Amniotic epithelial cell (primary cell): ENCODE measurements at regions not wholly inside any gene's neighbourhood (a gene's known extent, or its start where the extent isn't known, plus 50 kb on each side); places are given as distances from the start of the nearest gene placed in this dataset.

Source experiments
- DNase-seq: peaks from one replicate; pipeline ENCODE4 v3.0.0-alpha.2; 2010; ENCODE audit warnings: low read depth

DNA sequence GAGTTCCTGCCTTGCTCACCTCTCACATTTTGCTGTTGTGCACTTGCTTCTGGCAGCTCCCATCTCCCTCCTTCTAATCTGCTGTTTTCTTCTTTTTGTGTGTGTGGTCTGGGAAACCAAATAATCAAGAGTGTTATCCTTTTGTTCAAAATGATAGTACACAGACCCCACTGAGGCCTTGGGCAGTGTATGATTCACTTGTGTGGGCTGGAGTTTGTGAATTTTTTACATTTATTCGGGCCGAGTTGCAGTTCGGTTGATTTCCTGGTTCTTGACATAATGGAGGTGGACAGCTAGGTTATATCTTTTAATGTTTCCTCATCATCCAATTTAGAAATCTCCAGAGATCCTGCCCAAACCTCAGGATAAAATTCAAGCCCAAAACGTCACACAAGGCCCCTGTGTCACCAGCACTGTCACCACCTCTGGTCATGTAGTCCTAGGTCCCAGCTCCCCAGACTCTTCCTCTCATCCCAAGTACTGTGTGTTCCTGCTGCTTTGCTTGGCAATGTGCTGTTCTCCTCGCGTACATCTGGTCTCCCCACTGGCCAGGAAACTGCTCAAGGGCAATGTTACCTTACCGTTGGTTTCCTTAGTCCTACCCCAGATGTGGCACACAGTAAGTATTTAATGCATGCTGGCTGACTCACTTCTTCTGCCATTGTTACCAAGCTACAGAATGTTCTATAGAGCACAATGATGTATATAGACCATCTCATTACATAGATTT, 55.7 kb upstream of the PHACTR2 start:
- DNase-seq: peak; percentile 91

DNA sequence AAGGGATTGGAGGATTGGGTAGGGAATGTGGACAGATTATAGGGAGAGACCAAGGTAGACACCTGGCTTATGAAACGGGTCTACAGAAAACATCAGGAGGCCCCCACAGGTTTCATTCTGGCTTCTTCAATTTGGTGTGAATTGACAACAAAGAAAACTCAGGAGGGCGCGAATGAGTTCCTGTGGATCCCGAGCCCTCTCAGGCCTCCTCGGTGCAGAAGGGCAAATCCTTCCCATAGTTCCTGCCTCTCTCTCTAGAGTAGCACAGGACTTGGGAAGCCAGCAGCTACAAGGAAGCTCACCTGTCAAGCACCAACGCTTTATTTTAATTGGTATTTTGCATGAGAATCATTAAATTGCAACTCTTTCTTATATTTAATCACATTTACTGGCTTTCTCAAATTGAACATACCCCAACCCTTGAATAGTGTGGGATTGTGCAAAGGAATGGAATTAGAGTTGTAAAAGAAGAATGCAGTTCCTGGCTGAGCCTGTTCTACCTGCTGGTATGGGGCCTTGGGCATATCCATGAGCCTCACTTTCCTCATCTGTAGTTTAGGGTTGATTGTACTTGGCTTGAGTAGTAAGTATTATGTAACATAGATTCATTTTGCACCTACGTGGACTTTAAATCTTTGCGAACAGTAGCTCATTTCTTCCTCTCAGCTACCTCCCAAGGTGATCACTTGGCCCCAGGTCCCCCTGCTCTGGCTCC, 56.4 kb upstream of the PHACTR2 start:
- no peak for DNase-seq

DNA sequence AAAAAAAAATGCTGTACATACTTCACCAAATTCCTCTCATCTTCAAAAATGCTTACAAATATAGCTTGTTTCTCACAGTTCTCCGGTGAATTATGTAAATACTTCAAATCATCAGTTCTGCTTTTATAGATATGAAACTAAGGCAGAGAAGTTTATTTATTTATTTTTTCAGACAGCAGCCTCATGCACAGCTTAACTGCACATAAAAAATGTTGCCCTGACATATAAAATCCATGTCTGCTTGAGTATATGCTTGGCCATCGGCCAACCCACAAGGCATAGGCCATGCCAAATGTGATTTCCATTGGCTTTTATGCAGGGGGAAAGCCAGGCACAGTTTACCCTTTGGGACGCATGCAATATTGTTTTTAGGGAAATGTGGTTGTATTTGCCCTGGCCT, 57.3 kb upstream of the PHACTR2 start:
- peak; percentile 75 for DNase-seq

DNA sequence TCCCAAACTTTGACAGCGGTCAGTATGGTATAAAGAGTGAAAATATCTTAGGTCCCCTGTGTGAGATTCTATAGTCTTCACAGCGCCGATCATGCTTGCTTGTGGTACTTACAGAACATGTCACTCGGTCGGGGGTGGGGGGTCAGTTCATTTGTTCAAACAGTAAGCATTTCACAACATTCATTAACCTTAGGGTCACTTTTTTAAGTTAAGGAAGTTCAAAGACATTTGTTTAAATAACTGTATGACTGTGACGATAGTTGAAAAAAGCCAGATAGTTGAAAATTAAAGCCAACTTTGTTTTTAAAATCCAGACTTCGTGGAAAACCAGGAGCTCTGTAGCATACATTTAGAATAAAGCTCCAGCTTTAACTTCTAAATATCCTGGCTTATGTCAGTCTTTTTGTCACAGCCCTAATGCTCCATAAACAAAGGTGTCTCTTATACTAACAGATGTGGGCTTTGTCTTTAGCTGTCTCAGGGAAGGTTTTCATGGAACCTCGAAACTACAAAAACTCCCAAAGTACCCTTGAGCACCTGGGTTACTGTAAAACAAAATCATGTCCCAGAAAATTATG, 57.9 kb upstream of the PHACTR2 start:
- no peak for DNase-seq

DNA sequence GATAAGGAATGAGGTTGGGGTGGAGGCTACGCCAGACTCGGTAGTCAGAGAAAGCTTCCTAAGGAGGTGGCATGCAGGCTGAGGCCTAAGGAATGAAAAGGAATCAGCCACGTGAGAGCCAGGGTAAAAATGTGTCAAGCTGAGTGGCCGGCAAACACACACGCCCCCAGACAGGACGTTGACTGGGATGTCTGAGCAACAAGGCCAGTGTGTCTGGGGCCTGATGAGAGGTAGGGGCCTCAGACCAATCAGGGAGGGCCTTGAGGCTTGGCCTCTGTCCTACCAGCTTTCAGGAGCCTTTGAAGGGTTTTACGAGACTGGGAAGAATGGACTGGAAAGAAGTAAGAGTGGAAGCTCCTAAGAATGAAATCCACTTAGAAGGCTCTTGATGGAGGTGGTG, 61.0 kb upstream of the PHACTR2 start:
- no peak for DNase-seq

DNA sequence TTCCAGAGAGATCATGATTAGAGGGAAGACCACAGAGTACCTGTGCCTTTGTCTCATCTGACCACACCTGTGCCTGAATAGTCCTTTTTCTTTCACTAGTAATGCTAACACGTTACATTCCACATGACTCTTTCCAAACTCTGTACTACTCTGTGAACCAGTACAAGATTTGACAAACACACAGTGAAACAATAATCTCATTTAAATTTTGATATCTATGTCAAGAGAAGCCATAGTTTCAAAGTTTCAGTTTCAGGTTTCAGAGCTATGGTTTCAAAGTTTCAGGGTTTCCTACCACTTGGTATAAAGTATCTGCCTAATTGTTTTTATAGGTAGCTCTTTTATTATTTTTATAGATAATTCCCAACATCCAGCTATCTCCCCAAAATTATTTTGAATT, 62.0 kb upstream of the PHACTR2 start:
- no peak for DNase-seq

DNA sequence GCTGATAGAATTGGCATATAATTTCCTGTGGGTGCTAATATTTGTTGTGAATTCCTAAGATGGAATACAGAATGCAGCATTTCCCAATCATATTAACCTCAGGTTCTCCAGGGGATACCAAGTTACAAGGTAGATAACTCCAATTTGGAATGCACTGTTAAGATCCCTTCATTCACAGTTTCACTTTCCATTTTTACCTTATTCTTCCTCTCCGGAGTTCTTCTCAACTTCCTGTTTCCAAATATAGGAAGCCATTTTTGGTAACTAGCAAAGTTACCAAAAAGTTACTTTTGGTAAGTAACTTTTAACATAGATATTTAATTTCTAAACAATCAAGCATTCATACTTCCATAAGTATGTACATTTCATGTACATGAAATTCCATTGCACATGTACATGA, 63.5 kb upstream of the PHACTR2 start:
- DNase-seq: no peak

DNA sequence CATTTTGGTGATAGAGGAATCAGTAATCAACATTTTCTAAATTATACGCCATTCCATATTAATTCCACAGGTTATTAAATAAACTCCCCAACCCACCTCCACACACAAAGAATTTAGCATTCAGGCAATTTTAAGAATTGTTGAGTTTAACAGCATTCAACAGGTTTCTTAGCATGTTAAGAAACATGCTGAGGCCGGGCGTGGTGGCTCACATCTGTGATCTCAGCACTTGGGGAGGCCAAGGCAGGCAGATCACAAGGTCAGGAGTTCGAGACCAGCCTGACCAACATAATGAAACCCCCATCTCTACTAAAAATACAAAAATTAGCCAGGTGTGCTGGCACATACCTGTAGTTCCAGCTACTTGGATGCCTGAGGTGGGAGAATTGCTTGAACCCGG, 64.0 kb upstream of the PHACTR2 start:
- no peak for DNase-seq

DNA sequence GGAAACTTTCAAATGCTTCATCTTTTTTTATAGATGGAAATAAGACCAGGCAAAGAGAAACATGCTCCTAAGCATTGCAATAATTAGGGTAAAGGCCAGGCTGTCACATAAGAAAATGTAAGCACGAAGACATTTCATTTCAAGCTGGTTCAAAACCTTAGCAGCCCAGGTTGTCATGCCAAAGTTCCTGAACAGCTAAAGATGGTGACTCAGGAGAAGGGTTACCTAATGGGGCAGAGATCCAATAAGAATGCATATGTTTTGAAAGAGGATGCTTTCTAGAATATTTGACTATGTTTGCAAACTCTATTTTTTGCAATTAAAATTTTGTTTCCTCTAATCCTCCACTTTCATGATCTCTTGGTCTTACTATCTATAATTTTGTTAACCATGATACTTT, 65.6 kb upstream of the PHACTR2 start:
- no peak for DNase-seq

DNA sequence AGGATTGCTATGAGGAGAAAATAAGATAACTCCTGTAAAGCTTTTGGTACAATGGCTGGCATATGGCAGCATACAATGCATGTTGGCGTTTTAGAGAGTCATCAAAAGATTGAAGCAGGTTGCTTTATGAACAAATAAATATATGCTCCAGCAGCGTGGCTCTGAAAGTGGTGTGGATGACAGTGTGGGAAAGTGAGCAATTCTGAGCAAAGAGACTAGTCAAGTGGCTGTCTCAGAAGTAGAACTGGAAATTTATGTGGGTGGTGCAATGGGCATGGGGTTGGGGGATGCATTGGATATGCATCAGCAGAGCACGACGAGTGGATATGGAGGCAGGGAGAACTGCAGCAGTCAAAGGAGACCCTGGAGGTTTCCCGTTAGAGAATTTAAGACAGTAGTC, 66.2 kb upstream of the PHACTR2 start:
- no peak for DNase-seq

DNA sequence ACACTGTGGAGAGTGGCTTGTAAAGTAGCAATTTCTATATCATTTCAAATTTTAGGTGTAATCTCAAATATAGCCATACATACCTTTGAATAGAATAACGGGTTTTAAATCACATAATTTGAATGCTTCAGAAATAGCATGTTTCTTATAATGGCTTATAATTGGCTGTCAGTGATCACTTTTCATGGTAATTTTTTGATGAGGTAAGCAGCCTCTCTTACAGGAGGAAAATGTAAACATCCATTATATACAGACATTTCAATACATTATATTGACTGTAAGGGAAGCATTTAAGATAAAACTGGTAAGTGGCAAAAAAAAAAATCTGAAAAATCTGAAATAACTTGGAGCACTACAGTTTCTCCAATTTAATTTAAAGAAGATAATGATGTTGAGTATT, 67.8 kb upstream of the PHACTR2 start:
- DNase-seq: no peak

DNA sequence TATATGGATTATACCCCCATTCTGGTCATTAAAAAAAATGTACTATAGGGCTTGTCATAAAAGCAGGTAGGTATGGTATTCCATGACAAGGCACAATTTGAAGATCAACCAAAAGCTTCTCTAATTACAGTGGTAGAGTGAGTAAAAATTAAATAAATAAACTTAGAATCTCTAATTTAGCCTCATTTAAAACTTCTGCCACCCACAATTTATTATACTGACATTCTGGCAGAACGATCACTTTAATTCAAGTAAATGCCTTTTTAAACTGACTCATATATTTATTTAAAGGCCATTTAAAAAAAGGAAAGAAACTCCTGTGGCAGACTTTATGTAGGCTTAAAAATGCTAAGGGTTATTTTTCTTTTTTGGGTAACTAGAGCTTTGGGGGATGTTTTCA, 68.3 kb upstream of the PHACTR2 start:
- DNase-seq: no peak

DNA sequence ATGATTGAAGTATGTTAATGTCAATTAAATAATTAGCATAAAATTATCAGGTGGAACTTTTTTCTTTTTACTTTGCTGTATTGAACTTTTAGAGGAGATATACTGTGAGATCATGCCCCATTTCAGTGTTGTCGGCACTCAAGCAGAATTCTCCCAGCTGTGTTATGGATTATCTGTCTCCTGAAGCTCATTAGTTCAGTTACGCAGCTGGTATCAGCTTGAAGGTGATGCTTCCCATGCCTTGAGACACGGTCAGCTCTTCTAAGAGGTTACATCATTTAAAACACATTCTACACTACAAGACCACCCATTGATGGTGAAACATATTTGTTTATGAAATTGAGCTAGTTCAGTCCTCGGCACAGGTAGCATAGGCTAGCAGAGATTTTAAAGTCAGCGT, 68.9 kb upstream of the PHACTR2 start:
- DNase-seq: no peak

DNA sequence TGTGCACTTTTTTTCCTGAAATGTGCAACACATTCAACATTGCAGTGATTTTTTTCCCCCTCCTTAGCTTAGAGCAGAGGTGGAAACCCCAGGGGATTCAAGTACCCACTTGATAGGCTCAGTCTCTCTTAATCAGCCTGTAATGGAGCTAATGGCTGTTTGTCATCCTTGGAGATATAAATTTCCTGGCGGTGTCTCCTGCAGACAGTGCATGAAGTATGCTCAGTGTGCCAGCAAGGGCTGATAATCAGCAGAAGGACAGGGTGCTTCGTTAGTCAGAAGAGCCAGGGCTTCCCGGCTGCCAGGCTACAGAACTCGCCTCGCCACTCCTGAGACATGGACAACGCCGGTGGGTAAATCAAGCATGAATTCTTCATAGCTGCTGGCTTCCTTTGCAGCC, 69.8 kb upstream of the PHACTR2 start:
- DNase-seq: no peak

DNA sequence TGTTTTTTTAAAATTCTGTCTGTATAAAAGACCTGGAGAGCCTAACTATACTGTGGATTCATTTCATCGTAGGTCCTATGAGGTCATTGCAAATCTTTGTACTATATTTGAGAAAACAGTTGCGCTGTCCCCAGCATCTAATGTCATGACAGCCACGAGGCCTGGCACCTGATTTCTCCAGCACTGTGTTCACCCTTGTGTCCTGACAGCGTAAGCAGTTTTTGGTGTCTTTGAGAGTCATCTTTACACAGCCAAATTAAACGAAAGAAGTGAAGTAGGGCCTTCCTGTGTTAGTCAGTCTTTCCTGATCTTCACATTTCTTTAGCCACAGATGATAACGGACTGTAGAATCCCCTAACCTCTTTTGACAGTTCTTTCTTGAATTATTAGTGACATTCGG, 70.6 kb upstream of the PHACTR2 start:
- no peak for DNase-seq

DNA sequence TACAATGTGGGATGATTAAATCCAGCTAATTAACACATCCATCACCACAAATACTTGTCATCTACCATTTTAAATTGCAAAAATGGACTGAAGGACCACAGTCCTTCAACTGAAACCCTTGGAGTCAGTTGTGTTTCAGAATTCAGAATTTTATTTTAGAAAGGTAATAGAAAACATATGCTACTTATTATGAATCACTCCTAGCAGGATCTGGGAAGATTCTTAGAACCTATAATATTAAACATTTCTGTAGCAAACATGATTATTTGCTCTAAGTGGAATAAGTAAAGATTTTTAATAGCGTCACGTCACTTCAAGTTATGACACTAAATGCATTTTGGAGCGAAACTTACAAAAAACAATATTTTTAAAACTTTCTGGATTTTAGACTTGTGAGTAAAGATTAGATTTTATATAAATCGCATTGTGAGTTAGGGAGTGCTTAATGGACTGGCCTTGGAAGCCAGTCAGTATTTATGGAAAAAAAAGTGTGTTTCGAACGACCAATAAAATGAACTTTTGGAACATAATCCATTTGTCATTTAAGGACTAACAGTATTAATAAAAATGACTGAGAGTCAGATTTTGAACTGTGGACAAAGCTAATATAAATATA, 71.8 kb upstream of the PHACTR2 start:
- no peak for DNase-seq

DNA sequence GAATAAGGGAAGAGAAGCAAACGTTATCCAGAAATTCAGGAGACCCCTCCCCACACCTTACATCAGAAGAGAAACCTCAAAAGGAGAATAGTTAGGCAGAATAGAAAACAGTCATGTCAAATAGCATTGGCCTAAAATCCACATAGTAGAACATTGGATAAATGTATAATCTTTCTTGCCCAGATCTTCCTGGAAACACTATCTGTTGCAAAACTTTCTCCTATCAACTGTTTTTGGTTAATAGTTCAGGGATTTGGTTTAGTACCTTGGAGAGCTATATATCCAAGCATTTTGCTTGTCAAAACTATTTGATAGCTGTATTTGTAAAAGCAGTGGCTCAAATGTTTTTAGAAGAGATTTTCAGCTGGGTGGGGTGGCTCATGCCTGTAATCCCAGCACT, 74.3 kb upstream of the PHACTR2 start:
- DNase-seq: peak; percentile 42

DNA sequence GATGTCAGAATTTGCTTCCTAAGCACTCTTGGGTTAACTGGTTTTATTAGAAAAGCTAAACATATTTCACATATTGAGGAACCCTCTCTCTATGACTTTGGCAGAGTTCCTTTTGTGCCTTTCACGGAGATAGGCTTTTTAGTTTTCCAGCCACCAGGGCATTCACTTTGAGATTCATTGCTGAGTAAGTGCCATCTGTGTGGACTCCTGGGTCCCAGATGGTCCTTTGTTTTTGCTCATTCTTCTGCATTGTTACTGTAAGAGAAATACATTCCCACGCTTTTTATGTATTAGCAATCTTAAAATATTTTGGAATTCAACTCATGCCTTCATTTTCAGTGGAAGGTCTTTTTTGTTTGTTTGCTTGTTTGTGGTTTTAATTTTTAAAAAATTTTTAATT, 76.3 kb upstream of the PHACTR2 start:
- no peak for DNase-seq

DNA sequence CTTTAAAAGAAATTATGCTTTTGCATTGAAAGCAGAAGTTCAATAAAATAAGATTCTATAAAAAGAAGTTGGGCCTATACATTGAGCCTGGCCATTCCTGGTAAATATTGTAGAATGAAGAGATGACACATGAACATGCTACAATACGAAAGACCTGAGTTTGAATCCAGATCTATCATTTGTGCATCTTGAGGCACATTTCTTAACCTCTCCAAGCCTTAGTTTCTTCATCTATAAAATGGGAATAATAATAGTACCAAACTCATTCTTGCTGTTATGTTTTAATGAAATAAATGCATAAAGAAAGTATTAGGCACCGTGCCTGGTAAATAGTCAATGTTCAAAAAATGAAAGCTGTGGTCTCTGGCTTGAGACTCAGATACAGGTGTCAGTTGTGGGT, 76.9 kb upstream of the PHACTR2 start:
- no peak for DNase-seq

DNA sequence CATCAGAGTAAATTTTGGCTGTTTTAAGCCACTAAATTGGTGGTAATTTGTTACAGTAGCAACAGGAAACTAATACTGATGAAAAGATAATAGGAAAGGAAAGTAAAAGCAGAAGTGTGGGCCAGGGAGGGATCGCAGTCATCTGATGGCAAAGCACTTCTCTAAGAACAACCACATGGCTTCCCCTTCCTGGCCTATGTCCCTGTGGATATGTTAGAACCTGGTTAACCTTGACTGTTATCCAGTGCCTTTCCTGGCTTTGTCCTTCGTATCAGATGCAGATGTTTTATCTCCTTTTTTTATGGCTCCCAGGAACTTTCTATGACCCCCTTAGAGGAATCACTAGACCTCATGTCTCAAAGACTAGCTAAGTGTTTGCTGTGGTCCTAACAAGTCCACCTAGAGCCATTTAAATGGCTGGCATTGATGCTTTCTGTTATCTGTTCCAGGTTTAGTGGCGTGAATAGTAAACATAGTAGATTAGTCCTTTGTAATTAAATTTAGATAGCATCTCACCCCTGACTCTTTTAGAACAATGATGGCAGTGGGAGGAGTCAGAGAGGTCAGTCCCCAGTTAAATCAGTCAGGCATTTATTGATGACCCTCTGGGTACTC, 79.2 kb upstream of the PHACTR2 start:
- no peak for DNase-seq

DNA sequence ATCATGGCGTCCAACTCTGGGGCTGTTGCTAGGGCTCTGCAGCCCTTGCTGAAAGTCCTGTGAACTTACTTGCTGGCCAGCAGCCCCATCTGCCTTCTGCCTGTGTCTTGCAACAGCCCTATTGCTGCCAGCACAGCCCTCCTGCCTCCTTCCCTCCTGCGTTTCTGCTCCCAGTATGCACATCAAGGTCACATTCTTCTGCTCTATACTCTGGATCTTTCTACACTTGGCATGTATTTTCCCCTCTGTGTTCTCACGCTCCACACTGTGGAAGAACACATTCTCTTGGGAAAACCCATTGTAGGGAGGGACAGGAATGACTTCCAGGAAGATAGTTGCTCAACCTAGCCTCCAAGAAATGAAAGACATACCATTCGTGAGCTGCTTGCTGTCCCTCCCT, 80.9 kb upstream of the PHACTR2 start:
- DNase-seq: peak; percentile 94

DNA sequence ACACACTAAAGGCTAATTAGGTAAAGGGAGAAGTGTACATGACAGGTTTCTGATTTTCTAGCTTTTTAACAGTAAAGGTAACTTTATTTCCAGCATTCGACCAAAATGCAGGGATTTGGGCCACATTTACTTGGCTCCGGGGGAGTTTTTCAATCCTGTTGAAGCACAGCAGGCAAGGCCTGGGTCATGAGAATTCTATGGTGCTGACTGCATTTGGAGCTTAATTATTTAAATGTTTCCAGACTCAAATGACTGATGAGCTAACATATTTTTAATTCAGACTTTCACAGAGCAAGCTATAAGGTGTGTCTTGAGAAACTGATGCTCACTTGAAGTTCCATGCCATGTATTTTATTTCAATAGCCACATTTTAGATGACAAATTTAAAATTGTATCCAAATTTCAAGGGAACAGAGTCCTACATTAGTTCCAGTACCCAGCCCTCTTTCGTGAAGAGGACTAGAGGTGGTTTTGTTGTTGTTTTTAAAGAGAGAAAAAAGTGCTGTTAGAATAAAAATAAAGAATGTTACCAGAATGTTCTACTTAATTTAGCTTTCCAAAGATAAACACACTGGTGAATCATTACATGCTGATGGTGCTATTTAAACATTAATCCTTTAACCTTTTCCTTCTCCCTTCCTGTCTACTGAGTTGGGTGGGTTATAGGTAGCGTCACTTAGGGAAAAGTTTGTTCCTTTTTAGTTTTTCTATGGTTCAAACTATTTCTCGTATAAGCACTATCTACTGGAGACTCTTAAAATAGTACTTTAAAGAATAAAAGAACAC, 82.3 kb upstream of the PHACTR2 start:
- DNase-seq: peak; percentile 16
